Calu3 (cell line): ENCODE measurements at regions not wholly inside any gene's neighbourhood (a gene's known extent, or its start where the extent isn't known, plus 50 kb on each side); places are given as distances from the start of the nearest gene placed in this dataset.

Experiments
- BruUV-seq: library from RNA; stranded (reverse); fragments of 400-500 nt; replicated peaks from 2 replicates; lab custom pipeline; 2021; lab: Mats Ljungman, UMichigan
- CTCF ChIA-PET: fragments of 300-600 bp; sonication (Branson Sonifier 250); formaldehyde crosslinking; loops from one replicate; lab custom pipeline; 2022; ENCODE audit warnings: antibody characterized with exemption; lab: Charles Lee
- DNase-seq: peaks from one replicate; pipeline ENCODE4 v3.0.0; 2022
- H3K27ac Mint-ChIP-seq: one replicate; pipeline ENCODE4 v1.8.0; 2022; ENCODE audit warnings: mixed read lengths; ENCODE audit not compliant: unreplicated experiment
- H3K27me3 Mint-ChIP-seq: one replicate; pipeline ENCODE4 v1.8.0; 2022; ENCODE audit warnings: mixed read lengths; ENCODE audit not compliant: unreplicated experiment
- H3K36me3 Mint-ChIP-seq: one replicate; pipeline ENCODE4 v1.8.0; 2022; ENCODE audit warnings: mild to moderate bottlenecking, moderate library complexity, mixed read lengths; ENCODE audit not compliant: insufficient read depth, unreplicated experiment
- H3K4me1 Mint-ChIP-seq: one replicate; pipeline ENCODE4 v1.8.0; 2022; ENCODE audit warnings: mild to moderate bottlenecking, low read depth, mixed read lengths; ENCODE audit not compliant: unreplicated experiment
- H3K4me3 Mint-ChIP-seq: one replicate; pipeline ENCODE4 v1.8.0; 2022; ENCODE audit warnings: mild to moderate bottlenecking, low read depth, moderate library complexity, mixed read lengths; ENCODE audit not compliant: unreplicated experiment
- H3K9me3 Mint-ChIP-seq: one replicate; pipeline ENCODE4 v1.8.0; 2022; ENCODE audit warnings: low read depth, mixed read lengths; ENCODE audit not compliant: unreplicated experiment
- intact Hi-C: fragments of 100-400 bp; cut with micrococcal nuclease; formaldehyde crosslinking; loops from one replicate; pipeline ENCODE4 v1.10.0; 2022; ENCODE audit not compliant: unreplicated experiment
- TF ChIP-seq, protein P1 (sequence below): fragments of 200-600 bp; IDR thresholded peaks from one replicate; pipeline ENCODE4 v1.8.0; 2022; ENCODE audit warnings: antibody characterized with exemption; ENCODE audit not compliant: unreplicated experiment

GRCh38 chrX:85592980-85593379 is 213.5 kb upstream of the POF1B start:
- no peaks in the 10 kb centered on the region for H3K27me3 Mint-ChIP-seq
- H3K27ac Mint-ChIP-seq, result no peak overlapping the region
- H3K4me3 Mint-ChIP-seq, result no peak overlapping the region
- BruUV-seq, result no TSS peak
- CTCF ChIA-PET, result no interaction called here
- H3K36me3 Mint-ChIP-seq, result no peaks in the 10 kb centered on the region
- H3K4me1 Mint-ChIP-seq, result no peaks in the 10 kb centered on the region
- H3K9me3 Mint-ChIP-seq, result peaks cover 8% of the 10 kb centered on the region
- TF ChIP-seq, protein P1, sequence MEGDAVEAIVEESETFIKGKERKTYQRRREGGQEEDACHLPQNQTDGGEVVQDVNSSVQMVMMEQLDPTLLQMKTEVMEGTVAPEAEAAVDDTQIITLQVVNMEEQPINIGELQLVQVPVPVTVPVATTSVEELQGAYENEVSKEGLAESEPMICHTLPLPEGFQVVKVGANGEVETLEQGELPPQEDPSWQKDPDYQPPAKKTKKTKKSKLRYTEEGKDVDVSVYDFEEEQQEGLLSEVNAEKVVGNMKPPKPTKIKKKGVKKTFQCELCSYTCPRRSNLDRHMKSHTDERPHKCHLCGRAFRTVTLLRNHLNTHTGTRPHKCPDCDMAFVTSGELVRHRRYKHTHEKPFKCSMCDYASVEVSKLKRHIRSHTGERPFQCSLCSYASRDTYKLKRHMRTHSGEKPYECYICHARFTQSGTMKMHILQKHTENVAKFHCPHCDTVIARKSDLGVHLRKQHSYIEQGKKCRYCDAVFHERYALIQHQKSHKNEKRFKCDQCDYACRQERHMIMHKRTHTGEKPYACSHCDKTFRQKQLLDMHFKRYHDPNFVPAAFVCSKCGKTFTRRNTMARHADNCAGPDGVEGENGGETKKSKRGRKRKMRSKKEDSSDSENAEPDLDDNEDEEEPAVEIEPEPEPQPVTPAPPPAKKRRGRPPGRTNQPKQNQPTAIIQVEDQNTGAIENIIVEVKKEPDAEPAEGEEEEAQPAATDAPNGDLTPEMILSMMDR, result no peak
- intact Hi-C loops, result no loop called here
- no peak for DNase-seq

- Mint-ChIP-seq H3K27me3 (no peaks in the 10 kb centered on the region), H3K36me3 (no peaks in the 10 kb centered on the region), H3K9me3 (peaks cover 8% of the 10 kb centered on the region), H3K4me3 (no peak overlapping the region), H3K4me1 (no peaks in the 10 kb centered on the region), H3K27ac (no peak overlapping the region)
- TF ChIP-seq, protein P1, result no peak
- CTCF ChIA-PET, result no interaction called here
- intact Hi-C loops, result no loop called here
- DNase-seq, result no peak
- BruUV-seq, result no TSS peak
These were observed 212.1 kb upstream of the POF1B start for GRCh38 chrX:85591536-85591935.

- Mint-ChIP-seq H3K27me3 (no peaks in the 10 kb centered on the region), H3K27ac (no peak overlapping the region), H3K36me3 (no peaks in the 10 kb centered on the region), H3K4me1 (no peaks in the 10 kb centered on the region), H3K4me3 (no peak overlapping the region), H3K9me3 (peaks cover 11% of the 10 kb centered on the region)
- TF ChIP-seq, protein P1, result no peak
- BruUV-seq, result no TSS peak
- no peak for DNase-seq
- intact Hi-C loops, result no loop called here
- CTCF ChIA-PET, result no interaction called here
These were observed 211.2 kb upstream of the POF1B start for GRCh38 chrX:85590638-85591037.

DNA sequence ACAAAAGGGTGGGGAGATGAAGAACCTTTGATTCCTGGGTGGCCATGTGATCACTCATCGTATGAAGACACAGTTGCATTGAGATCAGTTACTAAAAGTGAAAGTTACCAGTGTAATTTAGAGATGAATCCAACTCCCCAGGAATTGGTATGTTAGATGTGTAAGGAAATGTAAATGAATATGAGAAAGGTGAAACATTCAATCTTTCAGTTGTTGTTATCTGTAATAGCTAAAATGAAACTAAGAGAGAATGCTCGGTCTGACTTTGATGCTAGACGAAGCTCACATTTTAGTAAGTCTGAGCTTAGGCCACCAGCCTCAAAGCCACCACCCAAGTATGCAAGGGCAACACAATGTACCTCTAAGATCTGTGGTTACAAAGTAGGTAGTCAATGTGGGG is 194.3 kb upstream of the POF1B start:
- DNase-seq, result no peak
- H3K27me3 Mint-ChIP-seq, result no peaks in the 10 kb centered on the region
- CTCF ChIA-PET, result no interaction called here
- H3K4me3 Mint-ChIP-seq, result no peak overlapping the region
- no peak overlapping the region for H3K27ac Mint-ChIP-seq
- BruUV-seq, result no TSS peak
- TF ChIP-seq, protein P1, result no peak
- intact Hi-C loops, result no loop called here
- no peaks in the 10 kb centered on the region for H3K4me1 Mint-ChIP-seq
- no peaks in the 10 kb centered on the region for H3K36me3 Mint-ChIP-seq
- H3K9me3 Mint-ChIP-seq, result no peaks in the 10 kb centered on the region
